MM.1S (cell line): ENCODE measurements at regions not wholly inside any gene's neighbourhood (a gene's known extent, or its start where the extent isn't known, plus 50 kb on each side); places are given as distances from the start of the nearest gene placed in this dataset.

Experiments
- EZH2 ChIP-seq: fragments of 300-600 bp; sonication (generic); optimal IDR thresholded peaks from 2 replicates; pipeline ENCODE3; 2017; ENCODE audit warnings: low read depth, mild to moderate bottlenecking, antibody characterized with exemption, low read length, mixed read lengths
- TF ChIP-seq, protein P1 (sequence below): fragments of 300-600 bp; sonication (generic); IDR thresholded peaks from 2 replicates; pipeline ENCODE4 v1.5.1; 2016; ENCODE audit warnings: antibody characterized with exemption, low read length, mixed read lengths

- TF ChIP-seq, protein P1, sequence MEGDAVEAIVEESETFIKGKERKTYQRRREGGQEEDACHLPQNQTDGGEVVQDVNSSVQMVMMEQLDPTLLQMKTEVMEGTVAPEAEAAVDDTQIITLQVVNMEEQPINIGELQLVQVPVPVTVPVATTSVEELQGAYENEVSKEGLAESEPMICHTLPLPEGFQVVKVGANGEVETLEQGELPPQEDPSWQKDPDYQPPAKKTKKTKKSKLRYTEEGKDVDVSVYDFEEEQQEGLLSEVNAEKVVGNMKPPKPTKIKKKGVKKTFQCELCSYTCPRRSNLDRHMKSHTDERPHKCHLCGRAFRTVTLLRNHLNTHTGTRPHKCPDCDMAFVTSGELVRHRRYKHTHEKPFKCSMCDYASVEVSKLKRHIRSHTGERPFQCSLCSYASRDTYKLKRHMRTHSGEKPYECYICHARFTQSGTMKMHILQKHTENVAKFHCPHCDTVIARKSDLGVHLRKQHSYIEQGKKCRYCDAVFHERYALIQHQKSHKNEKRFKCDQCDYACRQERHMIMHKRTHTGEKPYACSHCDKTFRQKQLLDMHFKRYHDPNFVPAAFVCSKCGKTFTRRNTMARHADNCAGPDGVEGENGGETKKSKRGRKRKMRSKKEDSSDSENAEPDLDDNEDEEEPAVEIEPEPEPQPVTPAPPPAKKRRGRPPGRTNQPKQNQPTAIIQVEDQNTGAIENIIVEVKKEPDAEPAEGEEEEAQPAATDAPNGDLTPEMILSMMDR: no peak
- TF ChIP-seq EZH2: no peak
Observed at GRCh38 chr12:24586293-24586692, 362.6 kb downstream of the BCAT1 start.
